Middle frontal gyrus (tissue), 1 donor: ENCODE measurements at regions not wholly inside any gene's neighbourhood (a gene's known extent, or its start where the extent isn't known, plus 50 kb on each side); places are given as distances from the start of the nearest gene placed in this dataset.

Experiments used
- DNase-seq: peaks from one replicate; pipeline ENCODE4 v3.0.0-alpha.2; 2015; ENCODE audit warnings: low spot score; ENCODE audit errors: extremely low spot score

DNA sequence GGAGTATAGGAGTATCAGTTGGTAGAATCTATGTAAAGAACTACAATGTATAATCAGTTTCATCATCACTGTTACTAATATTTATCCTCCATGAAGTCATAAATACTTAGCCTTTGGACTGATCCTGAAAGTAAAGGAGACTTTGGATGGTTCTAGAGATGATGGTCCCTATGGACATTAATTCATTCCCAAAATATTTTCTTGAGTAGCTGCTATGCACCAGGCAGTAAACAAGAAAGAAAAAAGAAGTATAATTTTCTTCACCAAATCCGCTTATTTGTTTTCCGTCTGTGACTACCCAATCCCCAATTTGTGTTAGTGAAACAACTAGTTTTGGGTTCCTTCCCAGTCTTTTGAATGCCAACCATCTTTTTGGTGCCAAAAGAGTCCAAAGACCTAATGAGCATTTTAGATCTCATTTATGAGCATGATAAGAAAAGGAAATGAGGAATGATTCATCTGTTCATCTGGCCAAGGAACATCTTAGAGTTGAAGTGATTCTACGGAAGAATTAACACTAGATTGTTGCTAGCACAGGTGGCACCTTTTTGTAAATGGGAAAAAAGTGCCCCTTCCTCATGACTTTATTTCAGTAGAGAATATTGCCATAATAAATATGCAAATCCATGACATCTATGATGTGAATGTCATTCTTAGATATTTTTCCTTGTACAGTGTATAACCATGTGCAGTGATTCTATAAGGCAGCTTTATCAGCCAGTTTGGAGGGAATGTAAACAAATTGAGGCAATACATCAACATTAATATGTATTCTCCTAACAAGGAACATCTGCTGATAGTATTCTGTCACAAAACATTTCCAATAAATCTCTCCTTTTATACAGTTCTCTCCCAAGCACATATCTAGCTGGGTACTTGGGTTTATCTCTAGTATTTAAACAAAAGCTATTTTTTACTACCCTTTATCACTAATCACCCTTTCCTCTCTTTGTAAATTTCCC, 85.1 kb upstream of the CCDC91 start:
- DNase-seq: no peak

DNA sequence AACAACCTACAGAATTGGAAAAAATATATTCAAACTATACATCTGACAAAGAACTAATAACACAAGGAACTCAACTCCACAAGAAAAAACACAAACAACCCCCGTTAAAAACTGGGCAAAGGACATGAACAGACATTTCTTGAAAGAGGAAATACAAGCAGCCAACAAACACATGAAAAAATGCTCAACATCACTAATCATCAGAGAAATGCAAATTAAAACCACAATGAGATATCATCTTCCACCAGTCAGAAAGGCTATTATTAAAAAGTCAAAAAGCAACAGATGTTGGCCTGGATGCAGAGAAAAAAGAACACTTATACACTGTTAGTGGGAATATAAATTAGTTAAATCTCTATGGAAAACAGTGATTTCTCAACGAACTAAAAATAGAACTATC, 82.6 kb upstream of the CCDC91 start:
- DNase-seq: no peak

- DNase-seq: no peak
Measured at GRCh38 chr12:28108599-28108998, 81.7 kb upstream of the CCDC91 start.

- DNase-seq: no peak
Measured at GRCh38 chr12:28110329-28110728, 79.9 kb upstream of the CCDC91 start.

- DNase-seq: no peak
Measured at GRCh38 chr12:28114488-28114887, 75.8 kb upstream of the CCDC91 start.

GRCh38 chr12:28121433-28121832, 68.8 kb upstream of the CCDC91 start:
- DNase-seq: no peak

DNA sequence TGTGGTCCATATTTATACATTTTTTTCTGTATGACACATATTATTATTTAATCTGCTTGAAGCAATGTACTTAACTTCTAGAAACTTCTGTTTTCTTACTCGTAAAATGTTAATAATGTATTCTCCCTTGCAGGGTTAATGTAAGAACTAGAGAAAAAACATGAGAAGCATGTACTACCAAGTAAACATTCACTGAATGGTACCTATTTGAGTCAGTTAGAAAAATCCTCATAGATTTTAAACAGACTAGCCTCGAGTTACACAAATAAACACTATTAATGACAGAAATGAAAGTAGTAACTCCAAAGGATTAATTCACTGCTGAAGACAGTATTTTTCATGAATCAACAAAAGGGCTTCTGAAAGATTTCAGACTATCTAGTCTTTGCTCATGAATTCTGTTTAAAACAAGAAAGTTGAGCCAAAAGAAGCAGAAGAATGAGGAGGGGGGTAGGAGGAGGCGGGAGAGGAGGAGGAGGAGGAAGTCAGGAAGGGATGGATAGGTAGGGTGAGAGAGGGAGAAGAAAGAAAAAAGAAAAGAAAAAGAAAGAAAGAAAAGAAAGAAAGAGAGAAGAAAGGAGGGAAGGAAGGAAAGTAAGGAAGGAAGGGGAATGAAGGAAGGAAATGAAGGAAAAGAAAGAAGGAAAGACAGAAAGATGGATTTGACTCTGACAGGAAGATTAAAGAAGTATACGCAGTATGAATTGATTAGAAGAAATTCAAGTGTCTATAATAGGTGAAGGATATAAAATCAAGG, 68.2 kb upstream of the CCDC91 start:
- no peak for DNase-seq

DNA sequence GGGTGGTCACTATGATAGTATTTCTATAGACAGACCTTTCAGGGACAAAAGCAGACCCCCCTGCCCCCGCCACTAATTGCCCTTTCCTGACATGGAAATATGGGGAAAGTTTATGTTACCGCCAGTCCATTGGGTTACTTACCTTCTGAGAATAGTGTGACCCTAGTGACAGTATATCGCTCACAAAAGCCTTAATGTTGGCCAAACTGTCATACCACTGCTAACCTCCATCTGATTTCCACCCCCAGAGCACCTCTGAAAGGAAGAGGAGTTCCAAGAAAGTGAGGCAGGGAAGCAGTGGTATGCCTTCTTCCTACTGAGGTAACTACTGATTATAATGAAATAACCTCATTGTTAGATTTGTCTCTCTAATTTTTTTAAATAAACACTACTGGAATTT, 67.5 kb upstream of the CCDC91 start:
- DNase-seq: no peak

DNA sequence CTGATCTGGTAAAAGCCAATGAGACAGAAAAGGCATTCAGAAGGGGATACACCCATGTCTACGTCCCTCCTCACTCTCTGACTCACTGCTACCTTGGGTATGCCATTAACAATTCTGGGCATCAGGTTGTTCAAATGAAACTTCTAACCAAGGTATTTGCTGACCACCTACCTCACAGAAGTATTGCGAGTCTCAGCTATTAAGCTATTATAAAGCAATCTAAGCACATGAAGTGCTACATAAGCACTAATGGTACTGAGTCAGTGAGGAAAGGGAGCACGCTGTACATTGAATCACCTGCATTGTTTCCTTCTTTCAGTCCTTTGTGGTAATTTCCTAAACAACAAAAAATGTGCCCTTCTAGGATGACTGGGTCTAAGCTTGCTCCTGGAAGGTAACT, 62.8 kb upstream of the CCDC91 start:
- no peak for DNase-seq

DNA sequence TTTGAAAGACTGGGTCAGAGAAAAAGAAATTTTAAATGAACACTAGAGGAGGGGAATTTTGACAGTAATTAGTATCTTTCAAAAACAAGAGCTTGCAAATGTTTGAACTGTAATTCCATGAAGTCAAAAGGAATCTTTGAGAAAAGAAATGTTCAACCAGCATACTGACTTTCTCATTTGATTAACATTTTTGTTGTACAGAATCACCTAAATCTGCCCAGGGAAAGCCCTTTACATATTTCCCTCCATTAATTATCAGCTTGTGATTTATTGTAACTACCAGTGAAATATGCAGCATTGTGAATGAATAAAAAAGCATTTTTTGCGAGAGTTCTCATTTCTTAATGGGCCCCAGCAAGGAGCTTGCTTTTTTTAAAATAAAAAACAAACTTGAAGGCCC, 61.2 kb upstream of the CCDC91 start:
- DNase-seq: no peak

DNA sequence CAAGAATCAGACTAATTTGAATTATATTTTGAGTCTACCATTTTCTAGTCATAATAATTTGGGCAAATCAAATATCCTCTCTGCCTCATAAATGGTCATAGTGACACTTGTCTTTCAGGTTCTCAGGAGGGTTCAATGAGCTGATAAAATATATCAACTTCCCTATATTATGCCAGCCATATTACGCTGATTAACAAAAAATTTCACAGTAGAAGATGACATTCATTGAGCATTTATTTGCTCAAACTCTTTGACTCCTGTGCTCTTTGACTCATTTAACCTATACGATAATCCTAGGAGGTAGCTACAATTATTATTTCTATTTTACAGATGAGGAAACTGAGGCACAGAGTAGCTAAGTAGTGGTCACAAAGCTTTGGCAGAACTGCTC, 60.0 kb upstream of the CCDC91 start:
- no peak for DNase-seq

- no peak for DNase-seq
Measured at GRCh38 chr12:28130625-28131598, 59.3 kb upstream of the CCDC91 start.

DNA sequence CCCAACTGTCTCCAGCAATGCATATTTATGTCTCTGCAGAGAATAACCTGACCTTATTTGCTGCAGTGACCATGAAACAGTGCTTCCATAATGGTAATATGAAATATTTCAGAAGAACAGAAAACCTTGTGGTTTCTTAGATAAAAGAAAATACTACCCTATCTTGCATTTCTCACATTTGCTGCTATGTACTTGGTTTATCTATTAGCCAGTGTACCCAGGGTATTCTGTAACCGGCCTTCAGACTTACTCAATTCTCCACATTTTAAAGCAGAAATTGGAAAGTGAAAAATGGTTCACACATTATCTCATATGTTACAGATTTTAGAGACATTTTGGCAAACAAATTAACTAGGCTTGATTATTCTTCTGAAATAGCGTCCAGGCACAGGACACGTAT, 57.9 kb upstream of the CCDC91 start:
- no peak for DNase-seq

GRCh38 chr12:28135801-28136439, 54.3 kb upstream of the CCDC91 start:
- no peak for DNase-seq

GRCh38 chr12:28137414-28137813, 52.8 kb upstream of the CCDC91 start:
- no peak for DNase-seq

DNA sequence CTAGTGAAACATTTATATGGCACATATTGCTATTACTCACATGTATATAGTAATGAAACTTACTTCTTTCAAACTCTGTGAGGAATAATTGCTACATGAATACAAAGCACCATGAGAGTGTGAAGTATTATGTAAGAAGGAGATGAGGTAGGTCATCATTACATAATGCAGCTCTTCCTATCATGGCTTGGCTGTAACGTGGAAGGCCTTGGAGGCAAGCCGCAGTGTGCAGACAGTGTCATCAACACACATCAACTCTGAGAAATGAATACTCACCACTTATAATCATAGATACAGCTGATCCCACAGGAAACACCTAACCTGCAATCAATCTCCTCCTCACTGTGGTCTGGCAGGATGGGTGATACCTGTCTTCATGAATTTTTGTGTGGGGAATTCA, 49.9 kb upstream of the CCDC91 start:
- DNase-seq: no peak
